SU-DHL-6 (cell line): ENCODE measurements at regions not wholly inside any gene's neighbourhood (a gene's known extent, or its start where the extent isn't known, plus 50 kb on each side); places are given as distances from the start of the nearest gene placed in this dataset.

Source experiments
- H2AFZ ChIP-seq: fragments of 200-600 bp; sonication (generic); 2 replicates; pipeline ENCODE4 v1.6.1; 2014; ENCODE audit warnings: low read depth, mild to moderate bottlenecking, moderate library complexity, mixed read lengths, antibody characterized with exemption, low read length; ENCODE audit not compliant: severe bottlenecking
- H3F3A ChIP-seq: fragments of 200-600 bp; shearing (Covaris generic); 2 replicates; pipeline ENCODE4 v1.6.0; 2016; ENCODE audit warnings: antibody characterized with exemption, mild to moderate bottlenecking; ENCODE audit not compliant: insufficient read depth
- H3K27ac ChIP-seq: fragments of 200-600 bp; sonication (generic); 2 replicates; pipeline ENCODE4 v1.5.1; 2016; ENCODE audit warnings: low read depth, mild to moderate bottlenecking, low read length, moderate library complexity, mixed read lengths
- H3K27me3 ChIP-seq: fragments of 200-600 bp; sonication (generic), shearing (Covaris generic); 2 replicates; pipeline ENCODE4 v1.6.0; 2014; ENCODE audit warnings: mild to moderate bottlenecking, low read length
- H3K36me3 ChIP-seq: fragments of 200-600 bp; sonication (generic); 2 replicates; pipeline ENCODE4 v1.6.1; 2014; ENCODE audit warnings: mild to moderate bottlenecking, low read length, mixed read lengths
- H3K4me2 ChIP-seq: fragments of 300-600, 200-600 bp; shearing (Covaris generic), sonication (generic); 2 replicates; pipeline ENCODE4 v1.6.0; 2014; ENCODE audit warnings: low read length, low read depth, mild to moderate bottlenecking; ENCODE audit not compliant: poor library complexity, severe bottlenecking
- H3K4me3 ChIP-seq: fragments of 200-600 bp; sonication (generic); 2 replicates; pipeline ENCODE4 v1.5.1; 2014; ENCODE audit warnings: antibody characterized with exemption, low read length, mild to moderate bottlenecking, mixed read lengths; ENCODE audit not compliant: insufficient read depth, poor library complexity, severe bottlenecking
- H3K79me2 ChIP-seq: fragments of 200-600 bp; sonication (generic); 2 replicates; pipeline ENCODE4 v1.6.1; 2014; ENCODE audit warnings: mild to moderate bottlenecking, low read length, moderate library complexity; ENCODE audit not compliant: insufficient read depth
- H3K9ac ChIP-seq: fragments of 200-600 bp; sonication (generic); 2 replicates; pipeline ENCODE4 v1.7.0; 2014; ENCODE audit warnings: mild to moderate bottlenecking, low read length
- H3K9me2 ChIP-seq: fragments of 200-600 bp; sonication (generic); replicated peaks from 2 replicates; pipeline ENCODE4 v1.6.1; 2014; ENCODE audit warnings: low read length; ENCODE audit not compliant: insufficient read depth
- H3K9me3 ChIP-seq: fragments of 200-600 bp; sonication (generic); 2 replicates; pipeline ENCODE4 v1.6.1; 2014; ENCODE audit warnings: low read length, mixed read lengths; ENCODE audit not compliant: insufficient read depth
- H4K20me1 ChIP-seq: fragments of 200-600 bp; sonication (generic); 2 replicates; pipeline ENCODE4 v1.6.1; 2014; ENCODE audit warnings: low read depth, mild to moderate bottlenecking, antibody characterized with exemption, low read length, moderate library complexity, mixed read lengths
- CTCF ChIP-seq: fragments of 200-600 bp; sonication (generic); IDR thresholded peaks from one replicate; pipeline ENCODE4 v1.5.1; 2017; ENCODE audit warnings: antibody characterized with exemption, mild to moderate bottlenecking, low read length, moderate library complexity; ENCODE audit not compliant: insufficient read depth, poor library complexity, severe bottlenecking
- EZH2phosphoT487 ChIP-seq: fragments of 200-600 bp; sonication (generic), shearing (Covaris generic); conservative IDR thresholded peaks from 2 replicates; pipeline ENCODE4 v1.6.1; 2018; ENCODE audit warnings: mild to moderate bottlenecking, antibody characterized with exemption, low read length, moderate library complexity, mixed read lengths

GRCh38 chr2:501667-502066 lies 175.5 kb downstream of the TMEM18 start:
- H3K9me3 ChIP-seq = no peaks in the 10 kb centered on the region
- no peaks in the 10 kb centered on the region for H3F3A ChIP-seq
- H3K36me3 ChIP-seq = no peaks in the 10 kb centered on the region
- H3K4me3 ChIP-seq = no peak overlapping the region
- no peaks in the 10 kb centered on the region for H3K79me2 ChIP-seq
- no peaks in the 10 kb centered on the region for H4K20me1 ChIP-seq
- H2AFZ ChIP-seq = no peak overlapping the region
- no peaks in the 10 kb centered on the region for H3K9me2 ChIP-seq
- H3K27me3 ChIP-seq = no peaks in the 10 kb centered on the region
- no peak overlapping the region for H3K9ac ChIP-seq
- no peak for TF ChIP-seq CTCF
- TF ChIP-seq EZH2phosphoT487 = no peak
- H3K4me2 ChIP-seq = no peak overlapping the region
- H3K27ac ChIP-seq = no peak overlapping the region

DNA sequence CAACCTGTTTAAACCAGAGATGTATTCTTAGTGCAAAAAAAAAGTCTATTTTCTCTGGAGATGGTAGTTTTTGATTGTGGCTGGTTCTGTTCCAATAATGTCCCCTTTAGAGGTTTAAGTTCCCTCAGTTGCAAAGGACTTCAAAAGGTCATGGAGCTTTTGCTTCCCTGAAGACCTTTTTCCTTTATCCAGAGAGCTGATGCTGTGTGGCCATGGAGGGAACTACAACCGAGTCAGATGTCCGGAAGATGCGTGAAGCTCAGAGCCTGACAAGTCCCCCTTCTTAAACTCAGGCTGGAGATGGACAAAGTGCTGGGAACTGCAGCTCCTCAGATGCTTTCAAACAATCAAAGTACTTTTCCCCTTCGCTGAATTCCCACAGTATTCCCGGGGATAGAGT lies 176.1 kb downstream of the TMEM18 start:
- Histone ChIP-seq H3K27me3 (no peaks in the 10 kb centered on the region), H2AFZ (no peak overlapping the region), H3K9me3 (no peaks in the 10 kb centered on the region), H3K79me2 (no peaks in the 10 kb centered on the region), H3K36me3 (no peaks in the 10 kb centered on the region), H3K27ac (no peak overlapping the region), H3K9me2 (no peaks in the 10 kb centered on the region), H3K4me3 (no peak overlapping the region), H3K4me2 (no peak overlapping the region), H3F3A (no peaks in the 10 kb centered on the region), H4K20me1 (no peaks in the 10 kb centered on the region), H3K9ac (no peak overlapping the region)
- no peak for TF ChIP-seq CTCF
- no peak for TF ChIP-seq EZH2phosphoT487

- H3K4me3 ChIP-seq = no peak overlapping the region
- TF ChIP-seq CTCF (no peak), EZH2phosphoT487 (no peak)
These were observed 177.5 kb downstream of the TMEM18 start for GRCh38 chr2:499726-500125.

More at GRCh38 chr2:499726-500125, 177.5 kb downstream of the TMEM18 start:
- Histone ChIP-seq H3K79me2 (no peaks in the 10 kb centered on the region), H2AFZ (no peak overlapping the region), H3K27ac (no peak overlapping the region), H3F3A (no peaks in the 10 kb centered on the region), H3K9me2 (no peaks in the 10 kb centered on the region), H3K9ac (no peak overlapping the region), H3K4me2 (no peak overlapping the region), H3K9me3 (no peaks in the 10 kb centered on the region), H3K36me3 (no peaks in the 10 kb centered on the region), H4K20me1 (no peaks in the 10 kb centered on the region), H3K27me3 (no peaks in the 10 kb centered on the region)
